HPDE6-E6E7 (cell line): ENCODE measurements at regions not wholly inside any gene's neighbourhood (a gene's known extent, or its start where the extent isn't known, plus 50 kb on each side); places are given as distances from the start of the nearest gene placed in this dataset.

Experiments used
- DNase-seq: peaks from one replicate; pipeline ENCODE4 v3.0.0; 2011; ENCODE audit warnings: missing footprints; ENCODE audit errors: extremely low spot score

DNA sequence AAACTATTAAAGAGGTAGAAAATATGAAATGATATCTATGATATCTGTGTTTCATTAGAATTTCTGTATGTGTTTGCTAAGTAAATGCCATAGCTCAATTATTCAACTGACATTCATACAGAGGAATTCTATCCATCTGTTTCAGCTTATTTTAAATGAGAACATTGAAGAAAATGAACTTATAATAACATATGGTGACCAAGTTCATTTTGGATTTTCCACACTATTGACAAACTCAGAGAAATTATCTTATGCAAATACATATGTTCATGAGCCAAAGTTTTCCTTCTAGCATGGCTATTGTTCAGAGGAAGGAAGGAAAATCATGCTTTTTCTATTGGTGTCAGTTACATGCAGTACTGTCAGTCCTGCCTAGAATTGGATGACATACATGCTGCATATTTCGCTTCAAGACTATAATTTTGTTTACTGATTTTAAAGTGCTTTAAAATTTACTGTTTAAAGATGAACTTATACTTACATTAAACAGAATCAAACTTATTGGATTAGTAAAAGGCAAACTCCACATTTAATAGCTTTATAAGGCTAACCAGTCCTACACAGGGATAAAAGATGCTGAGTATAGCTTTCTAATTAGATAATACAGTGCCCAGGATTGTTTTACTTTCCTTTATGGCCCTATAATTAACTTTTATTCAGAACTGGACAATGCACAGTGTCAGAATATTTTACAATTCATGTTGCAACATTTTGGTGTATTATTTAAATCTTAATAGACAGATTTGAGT is 646.2 kb downstream of the TRAM1L1 start:
- DNase-seq: no peak

DNA sequence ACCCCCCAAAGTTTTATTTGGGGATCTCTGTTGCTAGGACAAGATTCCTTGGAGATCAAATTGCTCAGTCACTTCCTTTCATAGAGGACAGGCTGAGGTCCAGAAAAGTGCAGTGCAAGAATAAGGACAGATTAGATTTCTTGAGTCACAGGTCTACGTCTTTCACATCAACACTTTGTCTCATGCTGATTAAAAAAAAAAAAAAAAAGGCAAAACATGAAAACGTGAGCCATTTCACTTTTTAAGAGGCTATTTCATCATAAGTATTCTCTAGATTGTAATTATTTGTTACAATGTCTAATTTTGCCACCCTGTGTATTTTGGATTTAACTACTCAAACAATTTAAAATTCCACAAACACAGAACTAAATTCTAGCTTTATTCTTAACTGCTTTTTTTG is 647.0 kb downstream of the TRAM1L1 start:
- no peak for DNase-seq

DNA sequence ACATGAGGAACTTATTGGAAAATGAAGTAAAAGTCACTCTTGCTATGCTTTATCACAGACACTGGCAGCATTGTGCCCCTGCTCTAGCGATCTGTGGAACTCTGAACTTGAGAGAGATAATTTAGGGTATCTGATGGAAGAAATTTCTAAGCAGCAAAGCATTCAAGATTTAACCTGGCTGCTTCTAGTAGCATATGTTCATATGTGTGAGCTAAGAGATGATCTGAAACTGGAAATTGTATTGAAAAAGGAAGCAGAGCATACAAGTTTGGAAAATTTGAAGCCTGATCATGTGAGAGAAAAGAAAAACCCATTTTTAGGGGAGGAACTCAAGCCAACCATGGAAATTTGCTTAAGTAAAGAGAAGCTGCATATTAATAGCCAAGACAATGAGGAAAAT is 657.7 kb downstream of the TRAM1L1 start:
- DNase-seq: no peak

- DNase-seq: no peak
These were observed 672.2 kb downstream of the TRAM1L1 start for GRCh38 chr4:116413222-116413621.

GRCh38 chr4:116401293-116401692 is 684.1 kb downstream of the TRAM1L1 start:
- no peak for DNase-seq

GRCh38 chr4:116400480-116400879 is 684.9 kb downstream of the TRAM1L1 start:
- no peak for DNase-seq

GRCh38 chr4:116397714-116398113 is 687.7 kb downstream of the TRAM1L1 start:
- no peak for DNase-seq

- no peak for DNase-seq
These were observed 688.1 kb downstream of the TRAM1L1 start for GRCh38 chr4:116397291-116397690.

DNA sequence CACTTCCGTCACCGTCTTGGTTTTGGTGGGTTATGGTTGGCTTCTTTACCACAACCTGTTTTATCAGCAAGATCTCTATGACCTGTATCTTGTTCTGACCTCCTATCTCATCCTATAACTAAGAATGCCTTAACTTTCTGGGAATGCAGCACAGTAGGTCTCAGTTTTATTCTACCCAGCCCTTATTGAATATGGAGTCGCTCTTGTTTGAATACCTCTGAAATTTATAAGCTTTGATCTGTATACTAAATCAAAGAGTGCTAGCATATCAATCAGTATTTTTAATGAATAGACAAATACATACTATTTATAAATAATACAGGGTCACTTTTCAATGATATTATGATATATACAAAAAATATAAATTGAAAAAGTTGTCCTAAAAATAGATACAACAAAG is 690.0 kb downstream of the TRAM1L1 start:
- DNase-seq: no peak

DNA sequence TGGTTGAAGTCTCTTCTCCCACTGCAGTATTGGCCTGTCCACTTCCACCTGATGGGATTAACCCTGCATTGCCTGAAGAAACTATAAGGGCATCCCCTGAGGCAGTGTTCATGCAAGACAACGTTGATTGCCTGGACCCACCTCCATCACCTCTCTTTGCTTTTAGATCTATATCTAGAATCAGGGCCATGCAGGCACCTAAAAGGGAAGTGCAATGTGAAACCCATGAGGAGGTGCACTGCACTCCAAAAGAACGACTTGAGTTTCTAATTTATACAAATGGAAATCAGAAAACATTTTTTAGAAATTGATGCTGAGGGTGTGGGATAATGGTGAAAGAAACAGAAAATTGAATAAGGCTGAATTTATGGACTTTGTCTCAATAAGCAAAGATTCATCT is 694.4 kb downstream of the TRAM1L1 start:
- DNase-seq: no peak

DNA sequence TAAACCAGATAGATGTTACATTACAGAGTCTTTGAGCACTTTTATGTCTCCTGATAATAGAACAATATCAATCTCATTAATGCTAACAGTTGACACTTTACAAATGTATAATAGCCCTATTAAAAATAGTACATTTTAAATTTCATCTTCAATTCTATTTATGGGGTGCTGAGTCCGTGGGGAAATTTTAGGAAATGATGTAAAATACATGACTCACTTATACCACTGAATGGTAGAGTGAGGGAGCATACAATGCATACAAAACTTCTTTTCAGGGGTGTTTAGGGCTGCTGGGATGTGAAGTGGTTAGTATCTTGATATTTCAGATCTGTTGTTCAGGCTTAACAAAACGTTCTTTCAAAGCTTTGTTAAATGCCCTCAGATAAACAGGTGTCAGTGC is 696.2 kb downstream of the TRAM1L1 start:
- no peak for DNase-seq

DNA sequence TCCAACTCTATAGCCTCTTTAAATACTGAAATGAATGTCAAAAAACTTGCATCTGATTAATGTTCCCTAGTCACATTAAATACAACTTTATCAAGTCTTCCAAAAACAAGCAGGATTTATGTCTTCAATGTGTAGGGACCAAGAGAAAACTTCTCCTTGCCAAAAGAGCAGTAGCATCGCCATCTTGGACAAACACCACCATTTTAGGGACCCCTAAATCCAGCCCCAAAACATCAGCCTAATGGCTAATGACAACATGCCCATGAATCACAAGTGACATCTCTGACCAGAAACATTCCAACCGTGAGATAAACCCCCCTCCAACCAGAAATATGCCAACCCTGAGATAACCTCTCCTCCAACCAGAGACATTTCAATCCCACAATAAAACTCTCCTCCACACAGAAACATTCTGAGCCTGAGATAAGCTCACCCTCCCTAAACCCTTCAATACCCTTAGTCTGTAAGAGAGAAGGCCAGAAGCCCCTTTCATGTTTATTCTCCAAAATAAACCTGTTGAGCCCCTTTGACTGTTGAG is 697.4 kb downstream of the TRAM1L1 start:
- no peak for DNase-seq

DNA sequence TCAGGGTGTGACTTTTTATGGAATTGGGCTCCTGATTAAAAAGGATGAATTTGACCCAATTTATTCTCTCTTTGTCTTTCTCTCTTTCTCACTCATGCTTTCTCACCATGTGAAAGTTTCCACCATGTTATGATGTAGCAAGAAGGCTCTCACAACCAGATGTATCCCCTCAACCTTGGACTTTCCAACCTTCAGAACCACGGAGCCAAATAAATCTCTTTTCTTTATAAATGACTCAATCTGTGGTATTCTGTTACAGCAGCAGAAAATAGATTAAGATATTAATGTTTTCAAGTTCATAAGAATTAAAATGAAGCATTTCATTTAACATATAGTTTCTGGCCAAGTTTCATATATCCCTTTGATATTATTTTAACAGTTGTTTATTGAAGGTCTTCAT is 698.5 kb downstream of the TRAM1L1 start:
- no peak for DNase-seq

- DNase-seq: no peak
These were observed 699.8 kb downstream of the TRAM1L1 start for GRCh38 chr4:116385583-116385982.

DNA sequence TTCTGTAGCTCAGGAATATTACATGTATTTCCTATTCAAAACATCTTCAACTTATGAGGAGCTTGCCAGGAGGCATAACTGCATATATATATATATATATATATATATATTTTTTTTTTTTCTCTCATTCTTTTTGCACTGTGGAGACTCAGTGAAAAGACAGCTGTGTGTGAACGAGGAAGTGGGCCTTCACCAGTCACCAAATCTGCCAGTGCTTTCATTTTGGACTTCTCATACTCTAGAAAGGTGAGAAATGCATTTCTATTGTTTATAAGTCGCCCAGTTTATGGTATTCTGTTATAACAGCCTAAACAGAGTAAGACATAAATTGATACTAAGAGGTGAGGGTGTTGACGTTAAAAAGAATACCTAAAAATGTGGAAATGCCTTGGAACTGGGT is 710.6 kb downstream of the TRAM1L1 start:
- no peak for DNase-seq

GRCh38 chr4:116362583-116362982 is 722.8 kb downstream of the TRAM1L1 start:
- DNase-seq: no peak

GRCh38 chr4:116361790-116362189 is 723.6 kb downstream of the TRAM1L1 start:
- DNase-seq: peak; percentile 10

DNA sequence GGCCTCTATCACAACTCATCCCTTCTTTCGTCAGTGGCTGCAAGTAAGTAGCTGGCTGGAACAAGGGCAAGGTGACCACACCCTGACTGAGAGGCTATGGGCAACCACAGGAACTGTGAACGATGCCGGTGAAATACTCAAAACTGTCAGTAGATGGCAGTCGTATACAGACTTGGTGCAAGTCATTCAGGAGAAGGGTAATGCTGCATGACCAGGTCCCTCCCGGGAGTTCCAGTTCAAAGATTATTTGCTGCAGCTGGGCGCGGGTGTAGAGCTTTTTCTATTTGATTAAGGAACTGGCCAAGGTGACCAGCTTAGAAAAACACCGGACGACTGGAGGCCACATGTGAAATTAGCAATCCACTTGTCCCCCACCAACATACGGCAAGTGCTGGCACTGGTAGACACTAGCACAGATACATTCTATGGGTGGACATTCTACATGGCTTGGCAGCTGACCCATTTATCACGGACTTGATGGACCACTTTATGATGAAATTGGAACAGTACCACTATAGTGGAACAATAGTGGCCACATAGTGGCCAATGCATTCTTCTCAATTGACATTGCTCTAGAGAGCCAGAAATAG is 726.6 kb downstream of the TRAM1L1 start:
- peak; percentile 38 for DNase-seq

GRCh38 chr4:116357758-116358157 is 727.6 kb downstream of the TRAM1L1 start:
- DNase-seq: no peak

GRCh38 chr4:116346750-116347149 is 738.6 kb downstream of the TRAM1L1 start:
- DNase-seq: no peak

GRCh38 chr4:116343809-116344208 is 741.6 kb downstream of the TRAM1L1 start:
- no peak for DNase-seq

- DNase-seq: no peak
These were observed 743.2 kb downstream of the TRAM1L1 start for GRCh38 chr4:116342143-116342542.

- no peak for DNase-seq
These were observed 752.9 kb downstream of the TRAM1L1 start for GRCh38 chr4:116332508-116332907.
